ENCODE measurements at regions not wholly inside any gene's neighbourhood (a gene's known extent, or its start where the extent isn't known, plus 50 kb on each side); places are given as distances from the start of the nearest gene placed in this dataset.

DNA sequence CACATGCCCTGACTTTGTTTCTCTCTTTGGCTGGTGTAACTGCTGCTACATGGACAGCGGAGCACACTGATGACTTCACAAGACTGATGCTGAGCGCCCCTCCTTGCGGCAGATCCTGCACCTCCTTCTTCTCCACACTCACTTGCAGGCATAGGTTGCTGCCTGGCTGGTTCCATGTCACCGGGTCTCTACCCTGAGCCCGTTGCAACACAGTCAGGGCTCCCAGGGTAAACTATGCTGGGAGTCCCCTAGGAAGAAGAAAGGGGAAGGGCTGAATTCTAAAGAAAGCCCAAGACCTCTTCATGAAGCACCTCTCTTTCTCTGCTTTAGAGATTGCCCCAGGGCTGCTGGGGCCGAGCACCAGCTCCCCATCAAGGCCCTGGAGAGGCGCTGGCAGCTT, 83.3 kb upstream of the DUSP22 start:
- TF ChIP-seq, protein P1, sequence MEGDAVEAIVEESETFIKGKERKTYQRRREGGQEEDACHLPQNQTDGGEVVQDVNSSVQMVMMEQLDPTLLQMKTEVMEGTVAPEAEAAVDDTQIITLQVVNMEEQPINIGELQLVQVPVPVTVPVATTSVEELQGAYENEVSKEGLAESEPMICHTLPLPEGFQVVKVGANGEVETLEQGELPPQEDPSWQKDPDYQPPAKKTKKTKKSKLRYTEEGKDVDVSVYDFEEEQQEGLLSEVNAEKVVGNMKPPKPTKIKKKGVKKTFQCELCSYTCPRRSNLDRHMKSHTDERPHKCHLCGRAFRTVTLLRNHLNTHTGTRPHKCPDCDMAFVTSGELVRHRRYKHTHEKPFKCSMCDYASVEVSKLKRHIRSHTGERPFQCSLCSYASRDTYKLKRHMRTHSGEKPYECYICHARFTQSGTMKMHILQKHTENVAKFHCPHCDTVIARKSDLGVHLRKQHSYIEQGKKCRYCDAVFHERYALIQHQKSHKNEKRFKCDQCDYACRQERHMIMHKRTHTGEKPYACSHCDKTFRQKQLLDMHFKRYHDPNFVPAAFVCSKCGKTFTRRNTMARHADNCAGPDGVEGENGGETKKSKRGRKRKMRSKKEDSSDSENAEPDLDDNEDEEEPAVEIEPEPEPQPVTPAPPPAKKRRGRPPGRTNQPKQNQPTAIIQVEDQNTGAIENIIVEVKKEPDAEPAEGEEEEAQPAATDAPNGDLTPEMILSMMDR (IDR thresholded peaks at IDR 0.05 in 2 of 3, conservative IDR thresholded peaks at IDR 0.05 in 1 of 3; ENCODE audit: borderline replicate concordance in 1 of 3, insufficient read depth in 1 of 3, low read depth in 2 of 3, low read length in 2 of 3): no peak
- TF ChIP-seq, protein P2, sequence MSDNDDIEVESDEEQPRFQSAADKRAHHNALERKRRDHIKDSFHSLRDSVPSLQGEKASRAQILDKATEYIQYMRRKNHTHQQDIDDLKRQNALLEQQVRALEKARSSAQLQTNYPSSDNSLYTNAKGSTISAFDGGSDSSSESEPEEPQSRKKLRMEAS (IDR thresholded peaks at IDR 0.05): no peak
- TF ChIP-seq POLR2A (IDR thresholded peaks at IDR 0.05; ENCODE audit: borderline replicate concordance, extremely low read depth, insufficient read depth, insufficient read length): no peak

All from HCT116 (cell line).